OCI-LY1 (cell line): ENCODE measurements at regions not wholly inside any gene's neighbourhood (a gene's known extent, or its start where the extent isn't known, plus 50 kb on each side); places are given as distances from the start of the nearest gene placed in this dataset.

Experiments
- H2AFZ ChIP-seq: fragments of 200-600 bp; sonication (generic), shearing (Covaris generic); 2 replicates; pipeline ENCODE4 v1.6.0; 2014; ENCODE audit warnings: antibody characterized with exemption, mild to moderate bottlenecking, low read length
- H3F3A ChIP-seq: fragments of 200-600 bp; sonication (generic), shearing (Covaris generic); 2 replicates; pipeline ENCODE4 v1.6.0; 2014; ENCODE audit warnings: mild to moderate bottlenecking, antibody characterized with exemption, low read length, moderate library complexity; ENCODE audit not compliant: insufficient read depth
- H3K27ac ChIP-seq: fragments of 200-600 bp; sonication (generic); 2 replicates; pipeline ENCODE4 v1.5.1; 2014; ENCODE audit warnings: low read length, mixed run types, mild to moderate bottlenecking, low read depth; ENCODE audit not compliant: poor library complexity, severe bottlenecking
- H3K27me3 ChIP-seq: fragments of 200-600 bp; sonication (generic); 2 replicates; pipeline ENCODE4 v1.6.0; 2014; ENCODE audit warnings: antibody characterized with exemption, mild to moderate bottlenecking, low read length, moderate library complexity; ENCODE audit not compliant: insufficient read depth
- H3K36me3 ChIP-seq: fragments of 200-600 bp; sonication (generic); 2 replicates; pipeline ENCODE4 v1.6.1; 2014; ENCODE audit warnings: mild to moderate bottlenecking, antibody characterized with exemption, low read length, moderate library complexity, mixed read lengths; ENCODE audit not compliant: insufficient read depth
- H3K4me1 ChIP-seq: fragments of 200-600 bp; sonication (generic); 2 replicates; pipeline ENCODE4 v1.5.1; 2014; ENCODE audit warnings: mild to moderate bottlenecking, low read length, moderate library complexity; ENCODE audit not compliant: insufficient read depth, severe bottlenecking
- H3K4me2 ChIP-seq: fragments of 200-600 bp; sonication (generic), shearing (Covaris generic); 2 replicates; pipeline ENCODE4 v1.6.1; 2014; ENCODE audit warnings: low read length
- H3K4me3 ChIP-seq: fragments of 200-600 bp; sonication (generic); 2 replicates; pipeline ENCODE4 v1.5.1; 2014; ENCODE audit warnings: low read length, low read depth, mild to moderate bottlenecking, mixed read lengths; ENCODE audit not compliant: poor library complexity, severe bottlenecking
- H3K79me2 ChIP-seq: fragments of 200-600 bp; shearing (Covaris generic); 2 replicates; pipeline ENCODE4 v1.6.1; 2016; ENCODE audit warnings: mixed run types, low read length, mixed read lengths; ENCODE audit not compliant: insufficient read depth
- H3K9ac ChIP-seq: fragments of 200-600 bp; sonication (generic), shearing (Covaris generic); 2 replicates; pipeline ENCODE4 v1.6.1; 2014; ENCODE audit warnings: mild to moderate bottlenecking, low read length, mixed read lengths
- H3K9me2 ChIP-seq: fragments of 200-600 bp; sonication (generic), shearing (Covaris generic); 2 replicates; pipeline ENCODE4 v1.6.1; 2014; ENCODE audit warnings: low read depth, mild to moderate bottlenecking, low read length, mixed read lengths
- H3K9me3 ChIP-seq: fragments of 200-600 bp; shearing (Covaris generic); 2 replicates; pipeline ENCODE4 v1.6.1; 2014; ENCODE audit warnings: low read length, mixed read lengths
- H4K20me1 ChIP-seq: fragments of 200-600 bp; sonication (generic), shearing (Covaris generic); 2 replicates; pipeline ENCODE4 v1.6.0; 2016; ENCODE audit warnings: mild to moderate bottlenecking, low read length; ENCODE audit not compliant: insufficient read depth
- CTCF ChIP-seq: fragments of 200-600 bp; sonication (generic), shearing (Covaris generic); IDR thresholded peaks from 2 replicates; pipeline ENCODE4 v1.5.1; 2017; ENCODE audit warnings: mild to moderate bottlenecking, antibody characterized with exemption, low read length, moderate library complexity, mixed read lengths
- EZH2 ChIP-seq: fragments of 200-600 bp; sonication (generic), shearing (Covaris generic); IDR thresholded peaks from 2 replicates; pipeline ENCODE4 v1.8.0; 2017; ENCODE audit warnings: borderline replicate concordance, mixed run types, mild to moderate bottlenecking, antibody characterized with exemption, low read length, moderate library complexity, mixed read lengths

GRCh38 chr9:80020056-80020455 is 448.3 kb downstream of the TLE4 start:
- Histone ChIP-seq H3K9me2 (no peaks in the 10 kb centered on the region), H3K4me3 (no peak overlapping the region), H2AFZ (no peak overlapping the region), H3K4me2 (no peak overlapping the region), H3K27me3 (no peaks in the 10 kb centered on the region), H3K36me3 (no peaks in the 10 kb centered on the region), H3K79me2 (no peaks in the 10 kb centered on the region), H3K9ac (no peak overlapping the region), H3F3A (no peaks in the 10 kb centered on the region), H3K27ac (no peak overlapping the region), H4K20me1 (no peaks in the 10 kb centered on the region), H3K9me3 (no peaks in the 10 kb centered on the region), H3K4me1 (no peaks in the 10 kb centered on the region)
- no peak for TF ChIP-seq CTCF
- TF ChIP-seq EZH2: no peak

GRCh38 chr9:80013891-80014290 is 442.1 kb downstream of the TLE4 start:
- Histone ChIP-seq H3K27ac (no peak overlapping the region), H2AFZ (no peak overlapping the region), H3K4me3 (no peak overlapping the region), H3F3A (no peaks in the 10 kb centered on the region), H3K27me3 (no peaks in the 10 kb centered on the region), H3K79me2 (no peaks in the 10 kb centered on the region), H3K9me3 (no peaks in the 10 kb centered on the region), H4K20me1 (no peaks in the 10 kb centered on the region), H3K4me2 (no peak overlapping the region), H3K9ac (no peak overlapping the region), H3K36me3 (no peaks in the 10 kb centered on the region), H3K4me1 (no peaks in the 10 kb centered on the region), H3K9me2 (no peaks in the 10 kb centered on the region)
- TF ChIP-seq EZH2 (no peak), CTCF (no peak)

- Histone ChIP-seq H3K27ac (no peak overlapping the region), H3K4me2 (no peak overlapping the region), H4K20me1 (no peaks in the 10 kb centered on the region), H3K4me3 (no peak overlapping the region), H3K9ac (no peak overlapping the region), H3K4me1 (no peaks in the 10 kb centered on the region), H2AFZ (no peak overlapping the region), H3K27me3 (no peaks in the 10 kb centered on the region), H3K79me2 (no peaks in the 10 kb centered on the region), H3F3A (no peaks in the 10 kb centered on the region), H3K36me3 (no peaks in the 10 kb centered on the region), H3K9me2 (no peaks in the 10 kb centered on the region), H3K9me3 (no peaks in the 10 kb centered on the region)
- TF ChIP-seq CTCF (no peak), EZH2 (no peak)
These were observed 441.0 kb downstream of the TLE4 start for GRCh38 chr9:80012557-80013330.
